ENCODE measurements at regions not wholly inside any gene's neighbourhood (a gene's known extent, or its start where the extent isn't known, plus 50 kb on each side); places are given as distances from the start of the nearest gene placed in this dataset.
"Not testable (repeated sequence)": the region's sequence is repeated elsewhere in the genome, so short reads cannot be mapped to it uniquely, and the experiment has no call there.

GRCh38 chr2:83104202-83104601, 1354.9 kb downstream of the SUCLG1 start:
- Histone ChIP-seq H3K36me3 (ENCODE audit: control insufficient read depth in 2 of 2, extremely low read depth in 1 of 2, insufficient read depth in 2 of 2, low read length in 2 of 2) (no peaks in the 10 kb centered on the region), H3K4me2 (ENCODE audit: control insufficient read depth, extremely low read depth, insufficient read depth, low read depth, low read length) (no peak overlapping the region), H3K27me3 (ENCODE audit: control insufficient read depth, extremely low read depth, insufficient read depth, low read length) (no peaks in the 10 kb centered on the region), H3K79me2 (ENCODE audit: control insufficient read depth, insufficient read depth, low read length) (no peaks in the 10 kb centered on the region), H3K9me1 (ENCODE audit: control insufficient read depth, extremely low read depth, insufficient read depth, low read length) (no peaks in the 10 kb centered on the region), H3K4me1 (ENCODE audit: control insufficient read depth, extremely low read depth, insufficient read depth, low read length) (no peaks in the 10 kb centered on the region), H3K4me3 (ENCODE audit: control insufficient read depth in 2 of 3, extremely low read depth in 1 of 3, insufficient read depth in 2 of 3, low read depth in 1 of 3, low read length in 3 of 3) (no peak overlapping the region), H3K27ac (ENCODE audit: control insufficient read depth, insufficient read depth, low read length) (no peak overlapping the region), H3K9ac (ENCODE audit: control insufficient read depth, extremely low read depth, insufficient read depth, low read length) (no peak overlapping the region), H4K20me1 (ENCODE audit: control insufficient read depth, extremely low read depth, insufficient read depth, low read length) (no peaks in the 10 kb centered on the region), H2AFZ (ENCODE audit: control insufficient read depth, low read length) (no peak overlapping the region), H3K9me3 (ENCODE audit: control insufficient read depth, low read depth, low read length) (no peaks in the 10 kb centered on the region)
- TF ChIP-seq, protein P1, sequence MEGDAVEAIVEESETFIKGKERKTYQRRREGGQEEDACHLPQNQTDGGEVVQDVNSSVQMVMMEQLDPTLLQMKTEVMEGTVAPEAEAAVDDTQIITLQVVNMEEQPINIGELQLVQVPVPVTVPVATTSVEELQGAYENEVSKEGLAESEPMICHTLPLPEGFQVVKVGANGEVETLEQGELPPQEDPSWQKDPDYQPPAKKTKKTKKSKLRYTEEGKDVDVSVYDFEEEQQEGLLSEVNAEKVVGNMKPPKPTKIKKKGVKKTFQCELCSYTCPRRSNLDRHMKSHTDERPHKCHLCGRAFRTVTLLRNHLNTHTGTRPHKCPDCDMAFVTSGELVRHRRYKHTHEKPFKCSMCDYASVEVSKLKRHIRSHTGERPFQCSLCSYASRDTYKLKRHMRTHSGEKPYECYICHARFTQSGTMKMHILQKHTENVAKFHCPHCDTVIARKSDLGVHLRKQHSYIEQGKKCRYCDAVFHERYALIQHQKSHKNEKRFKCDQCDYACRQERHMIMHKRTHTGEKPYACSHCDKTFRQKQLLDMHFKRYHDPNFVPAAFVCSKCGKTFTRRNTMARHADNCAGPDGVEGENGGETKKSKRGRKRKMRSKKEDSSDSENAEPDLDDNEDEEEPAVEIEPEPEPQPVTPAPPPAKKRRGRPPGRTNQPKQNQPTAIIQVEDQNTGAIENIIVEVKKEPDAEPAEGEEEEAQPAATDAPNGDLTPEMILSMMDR (optimal IDR thresholded peaks at IDR 0.05 in 1 of 3, IDR thresholded peaks at IDR 0.05 in 1 of 3, conservative IDR thresholded peaks at IDR 0.05 in 1 of 3; ENCODE audit: extremely low read depth in 1 of 3, insufficient read depth in 2 of 3, low read length in 3 of 3), result no peak
- TF ChIP-seq EZH2 (IDR thresholded peaks at IDR 0.05; ENCODE audit: low read length), result no peak
- FAIRE-seq (no peak), DNase-seq (ENCODE audit: low read depth, low spot score) (no peak)
- dilution Hi-C loops (cut with MboI; ENCODE audit: extremely low pct_ligation_motif_present, low sequenced_read_pairs), result no loop called here

- Histone ChIP-seq H4K20me1 (ENCODE audit: control insufficient read depth, extremely low read depth, insufficient read depth, low read length) (no peaks in the 10 kb centered on the region), H3K4me2 (ENCODE audit: control insufficient read depth, extremely low read depth, insufficient read depth, low read depth, low read length) (no peak overlapping the region), H3K4me3 (ENCODE audit: control insufficient read depth in 2 of 3, extremely low read depth in 1 of 3, insufficient read depth in 2 of 3, low read depth in 1 of 3, low read length in 3 of 3) (no peak overlapping the region), H3K27ac (ENCODE audit: control insufficient read depth, insufficient read depth, low read length) (no peak overlapping the region), H3K9me1 (ENCODE audit: control insufficient read depth, extremely low read depth, insufficient read depth, low read length) (no peaks in the 10 kb centered on the region), H3K9ac (ENCODE audit: control insufficient read depth, extremely low read depth, insufficient read depth, low read length) (no peak overlapping the region), H3K79me2 (ENCODE audit: control insufficient read depth, insufficient read depth, low read length) (no peaks in the 10 kb centered on the region), H3K4me1 (ENCODE audit: control insufficient read depth, extremely low read depth, insufficient read depth, low read length) (no peaks in the 10 kb centered on the region), H3K27me3 (ENCODE audit: control insufficient read depth, extremely low read depth, insufficient read depth, low read length) (no peaks in the 10 kb centered on the region), H2AFZ (ENCODE audit: control insufficient read depth, low read length) (peak overlapping the region; percentile 5), H3K36me3 (ENCODE audit: control insufficient read depth in 2 of 2, extremely low read depth in 1 of 2, insufficient read depth in 2 of 2, low read length in 2 of 2) (no peaks in the 10 kb centered on the region), H3K9me3 (ENCODE audit: control insufficient read depth, low read depth, low read length) (no peaks in the 10 kb centered on the region)
- TF ChIP-seq EZH2 (IDR thresholded peaks at IDR 0.05; ENCODE audit: low read length), result no peak
- TF ChIP-seq, protein P1 (optimal IDR thresholded peaks at IDR 0.05 in 1 of 3, IDR thresholded peaks at IDR 0.05 in 1 of 3, conservative IDR thresholded peaks at IDR 0.05 in 1 of 3; ENCODE audit: extremely low read depth in 1 of 3, insufficient read depth in 2 of 3, low read length in 3 of 3), result no peak
- DNase-seq (ENCODE audit: low read depth, low spot score), result peak; percentile 4
- peak; percentile 13 for FAIRE-seq
- dilution Hi-C loops (cut with MboI; ENCODE audit: extremely low pct_ligation_motif_present, low sequenced_read_pairs), result no loop called here
Measured at GRCh38 chr2:83103613-83104012, 1355.5 kb downstream of the SUCLG1 start.

- H3K4me2 ChIP-seq (ENCODE audit: control insufficient read depth, extremely low read depth, insufficient read depth, low read depth, low read length); FAIRE-seq; H3K4me1 ChIP-seq (ENCODE audit: control insufficient read depth, extremely low read depth, insufficient read depth, low read length); H2AFZ ChIP-seq (ENCODE audit: control insufficient read depth, low read length); H3K27me3 ChIP-seq (ENCODE audit: control insufficient read depth, extremely low read depth, insufficient read depth, low read length); dilution Hi-C loops (cut with MboI; ENCODE audit: extremely low pct_ligation_motif_present, low sequenced_read_pairs); H3K9me1 ChIP-seq (ENCODE audit: control insufficient read depth, extremely low read depth, insufficient read depth, low read length); H3K9ac ChIP-seq (ENCODE audit: control insufficient read depth, extremely low read depth, insufficient read depth, low read length); H3K4me3 ChIP-seq (ENCODE audit: control insufficient read depth in 2 of 3, extremely low read depth in 1 of 3, insufficient read depth in 2 of 3, low read depth in 1 of 3, low read length in 3 of 3); H3K9me3 ChIP-seq (ENCODE audit: control insufficient read depth, low read depth, low read length); H3K36me3 ChIP-seq (ENCODE audit: control insufficient read depth in 2 of 2, extremely low read depth in 1 of 2, insufficient read depth in 2 of 2, low read length in 2 of 2); DNase-seq (ENCODE audit: low read depth, low spot score); H4K20me1 ChIP-seq (ENCODE audit: control insufficient read depth, extremely low read depth, insufficient read depth, low read length); H3K27ac ChIP-seq (ENCODE audit: control insufficient read depth, insufficient read depth, low read length); H3K79me2 ChIP-seq (ENCODE audit: control insufficient read depth, insufficient read depth, low read length): not testable (repeated sequence)
Measured at GRCh38 chr2:83089051-83089450, 1370.0 kb downstream of the SUCLG1 start.
